GM18508 (cell line): ENCODE measurements at regions not wholly inside any gene's neighbourhood (a gene's known extent, or its start where the extent isn't known, plus 50 kb on each side); places are given as distances from the start of the nearest gene placed in this dataset.
A peak's percentile ranks its signal among the peaks of the same experiment; 100 is the strongest.
"Not testable (repeated sequence)": the region's sequence is repeated elsewhere in the genome, so short reads cannot be mapped to it uniquely, and the experiment has no call there.

Source experiments
- ATAC-seq: cut with Tn5 transposase; IDR thresholded peaks from one replicate; pipeline ENCODE4 v1.9.1; 2021; ENCODE audit warnings: moderate number of reproducible peaks; ENCODE audit not compliant: insufficient read depth, unreplicated experiment

- no peak for ATAC-seq
Observed at GRCh38 chr2:160550048-160550447, 56.4 kb upstream of the RBMS1 start.

GRCh38 chr2:160551259-160551658 lies 57.7 kb upstream of the RBMS1 start:
- ATAC-seq, result no peak

DNA sequence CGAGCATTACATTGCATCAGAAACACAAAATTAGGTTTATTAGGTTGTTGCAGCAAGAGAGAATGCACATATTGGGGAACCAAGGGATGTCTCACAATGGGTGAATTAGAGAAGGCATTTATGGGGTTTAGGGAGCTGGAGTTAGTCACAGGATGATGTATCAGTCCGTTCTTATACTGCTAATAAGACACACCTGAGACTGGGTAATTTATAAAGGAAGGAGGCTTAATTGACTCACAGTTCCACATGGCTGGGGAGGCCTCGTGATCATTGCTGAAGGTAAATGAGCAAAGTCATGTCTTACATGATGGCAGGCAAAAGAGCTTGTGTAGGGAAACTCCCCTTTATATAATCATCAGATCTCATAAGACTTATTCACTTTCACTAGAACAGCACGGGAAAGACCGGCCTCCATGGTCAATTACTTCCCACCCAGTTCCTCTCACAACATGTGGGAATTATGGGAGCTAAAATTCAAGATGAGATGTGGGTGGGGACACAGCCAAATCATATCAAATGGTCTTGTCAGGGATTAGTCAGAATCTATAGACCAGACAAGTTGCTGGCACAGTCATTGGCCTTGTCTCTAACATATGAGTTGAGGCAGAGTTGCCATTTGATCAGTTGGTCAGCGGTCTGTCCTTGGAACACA lies 61.9 kb upstream of the RBMS1 start:
- no peak for ATAC-seq

- ATAC-seq, result no peak
Observed at GRCh38 chr2:160557903-160558302, 64.3 kb upstream of the RBMS1 start.

GRCh38 chr2:160558531-160558930 lies 64.9 kb upstream of the RBMS1 start:
- no peak for ATAC-seq

DNA sequence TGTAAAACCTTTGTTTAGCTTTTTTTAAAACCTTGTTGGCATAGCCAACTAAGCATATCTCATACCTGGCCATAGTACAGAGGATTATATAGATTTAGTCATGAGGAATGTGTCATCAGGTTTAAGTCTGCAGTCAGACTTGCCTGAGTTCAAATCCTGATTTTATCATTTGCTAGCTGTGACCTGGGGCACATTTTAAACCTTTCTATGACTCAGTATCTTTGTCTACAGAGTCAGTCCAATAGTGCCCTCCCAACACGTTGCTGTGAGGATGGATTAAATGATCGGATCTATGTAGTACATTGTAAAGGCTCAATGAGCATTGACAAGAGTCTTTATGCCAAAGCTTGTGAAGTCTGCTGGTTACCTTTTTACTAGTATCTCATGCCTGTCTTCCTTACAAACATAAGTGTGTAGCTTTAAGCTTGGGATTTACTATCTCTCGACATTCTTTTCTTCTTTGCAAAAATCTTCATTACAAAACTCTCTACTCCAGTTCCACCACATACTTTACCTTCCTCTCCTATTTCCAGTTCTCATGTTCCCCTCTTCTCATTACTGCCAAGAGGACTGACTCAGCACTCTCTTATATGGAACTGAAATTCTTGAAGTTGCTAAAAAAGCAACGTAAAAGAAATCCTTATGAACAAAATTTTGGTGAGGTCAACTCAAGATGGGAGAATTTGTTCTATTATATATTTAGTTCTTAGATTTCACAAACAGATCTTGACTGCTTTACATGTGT lies 68.1 kb upstream of the RBMS1 start:
- no peak for ATAC-seq

GRCh38 chr2:160562730-160563129 lies 69.1 kb upstream of the RBMS1 start:
- ATAC-seq, result no peak

DNA sequence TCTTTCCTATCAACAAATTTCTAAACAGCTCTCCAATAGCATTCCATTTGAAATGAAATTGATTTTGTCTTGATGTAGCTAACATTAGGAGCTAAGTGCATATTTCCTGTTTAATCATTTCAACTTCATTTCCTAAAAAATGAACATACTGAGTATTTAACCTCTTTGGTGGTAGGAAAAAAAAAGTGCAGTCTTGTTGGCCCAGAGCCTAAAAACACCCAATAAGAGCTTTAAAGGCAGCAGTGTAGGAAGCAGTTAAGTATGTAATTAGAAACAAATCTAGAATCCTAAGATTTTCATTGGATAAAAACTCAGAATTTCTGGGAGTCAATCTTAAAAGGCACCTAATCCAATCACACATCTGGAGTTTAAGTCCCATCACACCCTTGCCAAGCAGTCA lies 71.0 kb upstream of the RBMS1 start:
- ATAC-seq, result no peak

DNA sequence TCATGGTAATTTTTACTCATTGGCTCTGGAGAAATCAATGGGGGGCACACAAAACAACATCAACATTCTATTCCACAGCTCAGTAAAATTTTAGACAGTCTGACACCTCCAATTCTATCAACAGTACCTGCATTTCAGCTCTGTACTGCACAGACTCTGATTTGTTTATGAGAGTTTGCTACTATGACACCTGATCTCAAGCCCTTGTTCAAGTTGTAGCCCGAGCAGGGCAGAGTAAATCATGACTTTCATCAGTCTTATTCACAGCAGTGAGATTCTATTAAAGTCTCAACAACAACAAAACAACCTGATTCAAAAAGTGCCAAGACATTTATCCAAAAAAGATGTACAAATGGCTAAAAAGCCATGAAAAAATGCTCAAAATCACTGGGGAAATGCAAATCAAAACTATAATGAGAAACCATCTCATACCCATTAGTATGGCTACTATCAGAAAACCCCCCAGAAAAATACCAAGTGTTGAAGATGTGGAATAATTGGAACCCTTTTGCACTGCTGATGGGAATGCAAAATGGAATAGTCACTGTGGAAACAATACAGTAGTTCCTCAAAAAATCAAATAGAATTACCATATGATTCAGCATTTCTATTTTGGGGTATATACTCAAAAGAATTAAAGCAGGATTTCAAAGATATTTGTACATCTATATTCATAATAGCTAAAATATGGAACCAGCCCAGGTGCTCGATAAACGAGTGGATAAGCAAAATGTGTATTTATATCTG lies 71.7 kb upstream of the RBMS1 start:
- ATAC-seq, result no peak

- no peak for ATAC-seq
Observed at GRCh38 chr2:160566717-160567116, 73.1 kb upstream of the RBMS1 start.

GRCh38 chr2:160568856-160569255 lies 75.2 kb upstream of the RBMS1 start:
- no peak for ATAC-seq

- no peak for ATAC-seq
Observed at GRCh38 chr2:160570376-160570775, 76.8 kb upstream of the RBMS1 start.

DNA sequence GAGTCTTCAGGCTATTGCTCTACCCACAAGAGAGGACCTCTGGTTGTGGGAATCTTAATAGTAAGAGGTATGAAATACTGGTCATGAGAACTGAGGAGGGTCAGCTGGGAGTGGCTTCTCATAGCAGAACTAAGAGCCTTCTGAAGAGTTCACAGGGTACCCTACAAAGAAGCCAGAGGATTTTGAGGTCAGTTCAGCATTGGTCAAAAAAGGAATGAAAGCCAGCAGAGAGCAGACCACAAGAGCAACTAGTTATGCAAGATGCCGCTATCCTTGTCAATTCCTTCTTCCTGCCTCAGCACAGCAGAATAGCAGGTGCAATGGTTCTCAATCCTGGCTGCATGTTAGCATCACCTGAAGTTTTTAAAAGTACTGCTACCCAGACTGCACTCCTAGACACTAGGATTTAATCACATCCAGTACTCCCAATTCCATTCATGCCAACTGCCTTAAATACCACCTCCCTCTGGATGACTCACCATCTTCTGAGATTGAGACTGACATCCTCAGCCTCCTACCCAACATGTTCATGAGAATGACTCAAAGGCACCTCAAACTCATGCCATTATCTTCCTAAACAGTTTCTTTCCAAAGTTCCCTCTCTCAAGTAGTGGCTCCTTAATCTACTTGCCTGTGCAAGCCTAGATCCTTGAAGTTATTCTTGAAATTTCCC lies 81.0 kb upstream of the RBMS1 start:
- ATAC-seq, result no peak

- ATAC-seq, result peak; percentile 34
Observed at GRCh38 chr2:160575368-160575767, 81.8 kb upstream of the RBMS1 start.

GRCh38 chr2:160576054-160576499 lies 82.5 kb upstream of the RBMS1 start:
- no peak for ATAC-seq

GRCh38 chr2:160577081-160577480 lies 83.5 kb upstream of the RBMS1 start:
- not testable (repeated sequence) for ATAC-seq

DNA sequence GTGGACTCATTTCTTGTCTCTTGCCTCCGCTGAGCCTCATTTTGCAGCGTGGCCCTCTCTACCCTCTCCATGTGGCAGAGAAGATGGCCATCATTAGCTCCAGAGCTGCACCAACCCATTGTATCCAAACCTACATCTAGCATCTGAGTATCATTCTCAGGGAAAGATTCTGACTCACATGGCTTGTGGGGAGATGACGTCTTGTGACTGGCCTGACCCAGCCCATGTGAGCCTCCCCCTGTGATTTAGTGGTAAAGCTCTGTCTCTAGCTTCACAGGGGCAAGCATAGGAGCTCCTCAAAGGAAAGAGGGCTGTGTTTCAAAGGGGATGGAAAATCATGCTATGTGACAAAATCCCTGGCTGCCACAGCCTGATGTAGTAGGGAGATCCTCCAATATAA lies 87.4 kb upstream of the RBMS1 start:
- ATAC-seq, result no peak

DNA sequence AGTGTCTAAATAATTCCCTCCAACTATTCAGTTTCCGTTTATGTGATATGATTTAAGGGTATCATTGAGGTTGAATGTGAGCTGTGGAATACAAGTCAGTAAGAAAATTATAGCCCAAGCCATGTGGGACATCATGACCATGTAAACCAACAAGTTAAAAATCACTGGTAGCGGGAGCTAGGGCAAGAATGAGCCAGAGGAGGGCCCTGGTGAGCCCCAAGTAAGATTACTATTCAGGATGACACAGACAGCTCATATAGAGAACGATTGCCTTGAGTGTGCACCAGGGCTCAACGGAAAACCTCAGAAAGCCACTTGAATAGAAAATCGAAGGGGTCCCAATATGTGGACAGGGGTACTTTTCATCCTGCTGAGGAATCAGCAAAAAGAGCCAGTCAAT lies 87.8 kb upstream of the RBMS1 start:
- no peak for ATAC-seq

DNA sequence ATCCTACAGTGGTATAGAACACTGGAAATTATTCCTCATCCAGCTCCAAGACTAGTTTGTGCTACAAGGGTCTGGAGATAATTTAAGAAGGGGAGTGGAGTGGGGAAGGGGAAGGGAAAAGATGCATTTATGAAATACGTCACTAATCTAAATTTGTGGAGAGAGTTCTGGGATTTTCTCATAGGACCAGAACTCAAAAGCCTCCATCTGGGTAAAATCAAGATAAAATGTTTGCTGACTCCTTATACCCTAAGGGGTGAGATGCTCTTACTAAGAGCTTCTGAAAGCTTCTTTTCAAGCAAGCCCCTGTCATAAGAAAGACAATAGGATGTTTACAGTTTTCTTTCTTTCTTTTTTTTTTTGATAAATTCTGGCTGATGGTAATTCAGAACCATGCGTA lies 88.5 kb upstream of the RBMS1 start:
- no peak for ATAC-seq

DNA sequence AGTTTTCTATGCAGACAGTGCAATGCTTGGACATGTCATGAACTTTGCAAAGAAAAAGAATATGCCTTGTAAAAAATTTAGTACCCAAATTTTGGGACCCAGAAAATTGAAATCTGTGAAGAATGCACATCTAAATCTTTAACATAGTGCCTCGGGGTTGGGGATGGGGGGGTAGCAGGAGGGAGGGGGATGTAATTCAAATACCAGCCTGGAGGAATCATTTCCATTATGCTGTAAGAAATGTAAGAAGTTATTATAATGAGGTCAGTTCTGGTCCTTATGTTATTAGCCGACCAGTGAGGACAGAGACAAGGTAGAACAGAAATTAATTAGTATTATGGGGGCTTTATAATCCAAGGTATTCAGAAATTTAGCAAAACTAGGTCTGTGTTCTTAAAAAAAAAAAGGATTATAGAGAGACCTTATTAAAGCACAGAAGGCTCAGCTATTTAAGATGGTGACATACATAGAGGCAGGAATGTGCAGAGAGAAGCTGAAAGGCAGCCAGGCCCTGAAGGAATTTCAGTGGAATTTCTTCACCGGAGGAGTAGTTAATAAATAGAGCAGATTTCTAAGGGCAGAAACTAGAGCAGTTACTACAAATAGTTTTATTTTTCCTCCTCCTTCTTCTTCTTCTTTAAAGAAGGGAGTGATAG lies 89.0 kb upstream of the RBMS1 start:
- no peak for ATAC-seq
